ENCODE measurements at regions not wholly inside any gene's neighbourhood (a gene's known extent, or its start where the extent isn't known, plus 50 kb on each side); places are given as distances from the start of the nearest gene placed in this dataset.
"Not testable (repeated sequence)": the region's sequence is repeated elsewhere in the genome, so short reads cannot be mapped to it uniquely, and the experiment has no call there.

GRCh38 chr13:50280441-50280937 lies 265.2 kb downstream of the KCNRG start:
- Histone ChIP-seq H3K9me3 (ENCODE audit: low read length) (no peaks in the 10 kb centered on the region), H3K4me3 (ENCODE audit: low read depth in 1 of 2, low read length in 2 of 2) (no peak overlapping the region), H3K9ac (ENCODE audit: low read length) (no peak overlapping the region), H3K27ac (ENCODE audit: low read depth, low read length) (no peak overlapping the region), H3K27me3 (ENCODE audit: control insufficient read depth in 1 of 2, insufficient read depth in 2 of 2, low read length in 2 of 2) (no peaks in the 10 kb centered on the region), H3K4me1 (ENCODE audit: insufficient read depth, low read length) (no peaks in the 10 kb centered on the region), H3K36me3 (ENCODE audit: insufficient read depth, low read length) (no peaks in the 10 kb centered on the region)

GRCh38 chr13:50282016-50282415 lies 266.8 kb downstream of the KCNRG start:
- H3K27me3 ChIP-seq (ENCODE audit: control insufficient read depth in 1 of 2, insufficient read depth in 2 of 2, low read length in 2 of 2) = no peaks in the 10 kb centered on the region
- H3K27ac ChIP-seq (ENCODE audit: low read depth, low read length) = no peak overlapping the region
- H3K9me3 ChIP-seq (ENCODE audit: low read length) = no peaks in the 10 kb centered on the region
- no peaks in the 10 kb centered on the region for H3K4me1 ChIP-seq (ENCODE audit: insufficient read depth, low read length)
- H3K36me3 ChIP-seq (ENCODE audit: insufficient read depth, low read length) = no peaks in the 10 kb centered on the region
- H3K9ac ChIP-seq (ENCODE audit: low read length) = no peak overlapping the region
- H3K4me3 ChIP-seq (ENCODE audit: low read depth in 1 of 2, low read length in 2 of 2) = no peak overlapping the region

- H3K9ac ChIP-seq (ENCODE audit: low read length) = no peak overlapping the region
- no peaks in the 10 kb centered on the region for H3K36me3 ChIP-seq (ENCODE audit: insufficient read depth, low read length)
- no peaks in the 10 kb centered on the region for H3K27me3 ChIP-seq (ENCODE audit: control insufficient read depth in 1 of 2, insufficient read depth in 2 of 2, low read length in 2 of 2)
- no peak overlapping the region for H3K4me3 ChIP-seq (ENCODE audit: low read depth in 1 of 2, low read length in 2 of 2)
- no peaks in the 10 kb centered on the region for H3K4me1 ChIP-seq (ENCODE audit: insufficient read depth, low read length)
- H3K27ac ChIP-seq (ENCODE audit: low read depth, low read length) = no peak overlapping the region
- H3K9me3 ChIP-seq (ENCODE audit: low read length) = no peaks in the 10 kb centered on the region
These were observed 267.8 kb downstream of the KCNRG start for GRCh38 chr13:50283017-50283416.

GRCh38 chr13:50284540-50284939 lies 269.3 kb downstream of the KCNRG start:
- Histone ChIP-seq H3K9me3 (ENCODE audit: low read length) (no peaks in the 10 kb centered on the region), H3K9ac (ENCODE audit: low read length) (no peak overlapping the region), H3K4me3 (ENCODE audit: low read depth in 1 of 2, low read length in 2 of 2) (no peak overlapping the region), H3K27ac (ENCODE audit: low read depth, low read length) (no peak overlapping the region), H3K4me1 (ENCODE audit: insufficient read depth, low read length) (no peaks in the 10 kb centered on the region), H3K27me3 (ENCODE audit: control insufficient read depth in 1 of 2, insufficient read depth in 2 of 2, low read length in 2 of 2) (no peaks in the 10 kb centered on the region), H3K36me3 (ENCODE audit: insufficient read depth, low read length) (no peaks in the 10 kb centered on the region)

GRCh38 chr13:50285283-50285682 lies 270.0 kb downstream of the KCNRG start:
- Histone ChIP-seq H3K36me3 (ENCODE audit: insufficient read depth, low read length) (no peaks in the 10 kb centered on the region), H3K27me3 (ENCODE audit: control insufficient read depth in 1 of 2, insufficient read depth in 2 of 2, low read length in 2 of 2) (no peaks in the 10 kb centered on the region), H3K9ac (ENCODE audit: low read length) (no peak overlapping the region), H3K4me1 (ENCODE audit: insufficient read depth, low read length) (no peaks in the 10 kb centered on the region), H3K27ac (ENCODE audit: low read depth, low read length) (no peak overlapping the region), H3K9me3 (ENCODE audit: low read length) (no peaks in the 10 kb centered on the region), H3K4me3 (ENCODE audit: low read depth in 1 of 2, low read length in 2 of 2) (no peak overlapping the region)

- Histone ChIP-seq H3K4me1 (ENCODE audit: insufficient read depth, low read length) (no peaks in the 10 kb centered on the region), H3K27me3 (ENCODE audit: control insufficient read depth in 1 of 2, insufficient read depth in 2 of 2, low read length in 2 of 2) (no peaks in the 10 kb centered on the region), H3K9ac (ENCODE audit: low read length) (no peak overlapping the region), H3K9me3 (ENCODE audit: low read length) (no peaks in the 10 kb centered on the region), H3K27ac (ENCODE audit: low read depth, low read length) (no peak overlapping the region), H3K4me3 (ENCODE audit: low read depth in 1 of 2, low read length in 2 of 2) (no peak overlapping the region), H3K36me3 (ENCODE audit: insufficient read depth, low read length) (no peaks in the 10 kb centered on the region)
These were observed 271.1 kb downstream of the KCNRG start for GRCh38 chr13:50286324-50286723.

- H3K4me1 ChIP-seq (ENCODE audit: insufficient read depth, low read length) = no peaks in the 10 kb centered on the region
- H3K36me3 ChIP-seq (ENCODE audit: insufficient read depth, low read length) = no peaks in the 10 kb centered on the region
- H3K27ac ChIP-seq (ENCODE audit: low read depth, low read length) = no peak overlapping the region
- H3K4me3 ChIP-seq (ENCODE audit: low read depth in 1 of 2, low read length in 2 of 2) = no peak overlapping the region
- no peaks in the 10 kb centered on the region for H3K9me3 ChIP-seq (ENCODE audit: low read length)
- H3K27me3 ChIP-seq (ENCODE audit: control insufficient read depth in 1 of 2, insufficient read depth in 2 of 2, low read length in 2 of 2) = no peaks in the 10 kb centered on the region
- no peak overlapping the region for H3K9ac ChIP-seq (ENCODE audit: low read length)
These were observed 274.9 kb downstream of the KCNRG start for GRCh38 chr13:50290186-50290585.

- Histone ChIP-seq H3K27ac (ENCODE audit: low read depth, low read length) (no peak overlapping the region), H3K9ac (ENCODE audit: low read length) (no peak overlapping the region), H3K27me3 (ENCODE audit: control insufficient read depth in 1 of 2, insufficient read depth in 2 of 2, low read length in 2 of 2) (no peaks in the 10 kb centered on the region), H3K4me1 (ENCODE audit: insufficient read depth, low read length) (no peaks in the 10 kb centered on the region), H3K4me3 (ENCODE audit: low read depth in 1 of 2, low read length in 2 of 2) (no peak overlapping the region), H3K9me3 (ENCODE audit: low read length) (no peaks in the 10 kb centered on the region), H3K36me3 (ENCODE audit: insufficient read depth, low read length) (no peaks in the 10 kb centered on the region)
These were observed 276.4 kb downstream of the KCNRG start for GRCh38 chr13:50291611-50292010.

- H3K36me3 ChIP-seq (ENCODE audit: insufficient read depth, low read length) = no peaks in the 10 kb centered on the region
- no peaks in the 10 kb centered on the region for H3K27me3 ChIP-seq (ENCODE audit: control insufficient read depth in 1 of 2, insufficient read depth in 2 of 2, low read length in 2 of 2)
- no peaks in the 10 kb centered on the region for H3K9me3 ChIP-seq (ENCODE audit: low read length)
- H3K27ac ChIP-seq (ENCODE audit: low read depth, low read length) = no peak overlapping the region
- H3K9ac ChIP-seq (ENCODE audit: low read length) = no peak overlapping the region
- no peaks in the 10 kb centered on the region for H3K4me1 ChIP-seq (ENCODE audit: insufficient read depth, low read length)
- H3K4me3 ChIP-seq (ENCODE audit: low read depth in 1 of 2, low read length in 2 of 2) = no peak overlapping the region
These were observed 276.8 kb downstream of the KCNRG start for GRCh38 chr13:50292081-50292480.

GRCh38 chr13:50294425-50294824 lies 279.2 kb downstream of the KCNRG start:
- not testable (repeated sequence) for H3K36me3 ChIP-seq (ENCODE audit: insufficient read depth, low read length); H3K9ac ChIP-seq (ENCODE audit: low read length); H3K4me1 ChIP-seq (ENCODE audit: insufficient read depth, low read length); H3K4me3 ChIP-seq (ENCODE audit: low read depth in 1 of 2, low read length in 2 of 2); H3K9me3 ChIP-seq (ENCODE audit: low read length); H3K27me3 ChIP-seq (ENCODE audit: control insufficient read depth in 1 of 2, insufficient read depth in 2 of 2, low read length in 2 of 2); H3K27ac ChIP-seq (ENCODE audit: low read depth, low read length)

GRCh38 chr13:50299546-50300249 lies 284.5 kb downstream of the KCNRG start:
- Histone ChIP-seq H3K36me3 (ENCODE audit: insufficient read depth, low read length) (no peaks in the 10 kb centered on the region), H3K27me3 (ENCODE audit: control insufficient read depth in 1 of 2, insufficient read depth in 2 of 2, low read length in 2 of 2) (no peaks in the 10 kb centered on the region), H3K4me1 (ENCODE audit: insufficient read depth, low read length) (no peaks in the 10 kb centered on the region), H3K4me3 (ENCODE audit: low read depth in 1 of 2, low read length in 2 of 2) (no peak overlapping the region), H3K9ac (ENCODE audit: low read length) (no peak overlapping the region), H3K9me3 (ENCODE audit: low read length) (no peaks in the 10 kb centered on the region), H3K27ac (ENCODE audit: low read depth, low read length) (no peak overlapping the region)

Data from muscle layer of colon (tissue), 2 donors.